CD4-positive, alpha-beta memory T cell (primary cell): ENCODE measurements at regions not wholly inside any gene's neighbourhood (a gene's known extent, or its start where the extent isn't known, plus 50 kb on each side); places are given as distances from the start of the nearest gene placed in this dataset.

ENCODE experiments used
- CTCF ChIA-PET: fragments of 350-600 bp; sonication (Branson Sonifier 250); formaldehyde crosslinking; loops from one replicate; lab custom pipeline; 2021; ENCODE audit warnings: inconsistent platforms; ENCODE audit not compliant: partially characterized antibody; lab: Charles Lee
- POLR2A ChIA-PET: fragments of 350-600 bp; sonication (Branson Sonifier 250); formaldehyde crosslinking; loops from one replicate; lab custom pipeline; 2021; ENCODE audit not compliant: partially characterized antibody; lab: Charles Lee
- DNase-seq, 5 donors: peaks; one replicate each; pipeline versions ENCODE4 v3.0.0 to v3.0.0-alpha.2; 2020 to 2022; ENCODE audit warnings: mixed read lengths in 1 of 5
- H3K27ac ChIP-seq: one replicate; pipeline ENCODE4 v1.7.0; 2013; ENCODE audit warnings: low read depth, low read length
- H3K27me3 ChIP-seq: 2 replicates; pipeline ENCODE4 v1.7.0; 2013; ENCODE audit warnings: mild to moderate bottlenecking, low read length, moderate library complexity; ENCODE audit not compliant: insufficient read depth
- H3K36me3 ChIP-seq: 2 replicates; pipeline ENCODE4 v1.7.0; 2013; ENCODE audit warnings: mild to moderate bottlenecking, low read length, moderate library complexity; ENCODE audit not compliant: insufficient read depth
- H3K4me1 ChIP-seq: 2 replicates; pipeline ENCODE4 v1.7.0; 2013; ENCODE audit warnings: mild to moderate bottlenecking, low read length, moderate library complexity; ENCODE audit not compliant: insufficient read depth
- H3K4me3 ChIP-seq, 2 donors: one replicate each; pipeline ENCODE4 v1.7.0; 2013; ENCODE audit warnings: low read length in 2 of 2, mild to moderate bottlenecking in 1 of 2
- H3K9me3 ChIP-seq, 2 donors: one replicate each; pipeline ENCODE4 v1.7.0; 2013; ENCODE audit warnings: low read length in 2 of 2, control low read depth in 1 of 2; ENCODE audit not compliant: control insufficient read depth in 1 of 2
- H3K27ac Mint-ChIP-seq, 7 donors: one replicate each; pipeline ENCODE4 v1.8.0; 2020 to 2021; ENCODE audit warnings: mixed read lengths in 7 of 7, mild to moderate bottlenecking in 6 of 7, inconsistent platforms in 3 of 7, moderate library complexity in 3 of 7
- H3K27me3 Mint-ChIP-seq, 2 donors: one replicate each; pipeline ENCODE4 v1.8.0; 2020 to 2021; ENCODE audit warnings: mixed read lengths in 2 of 2
- H3K36me3 Mint-ChIP-seq, 2 donors: one replicate each; pipeline ENCODE4 v1.8.0; 2020 to 2021; ENCODE audit warnings: mixed read lengths in 2 of 2, inconsistent platforms in 1 of 2, mild to moderate bottlenecking in 1 of 2
- H3K4me1 Mint-ChIP-seq, 4 donors: one replicate each; pipeline ENCODE4 v1.8.0; 2020 to 2021; ENCODE audit warnings: mixed read lengths in 4 of 4, mild to moderate bottlenecking in 1 of 4
- H3K4me3 Mint-ChIP-seq, 8 donors: one replicate each; pipeline ENCODE4 v1.8.0; 2020 to 2021; ENCODE audit warnings: mixed read lengths in 8 of 8, mild to moderate bottlenecking in 7 of 8, moderate library complexity in 6 of 8, inconsistent platforms in 3 of 8
- H3K9me3 Mint-ChIP-seq, 8 donors: one replicate each; pipeline ENCODE4 v1.8.0; 2020 to 2021; ENCODE audit warnings: mixed read lengths in 8 of 8, mild to moderate bottlenecking in 5 of 8, inconsistent platforms in 3 of 8, moderate library complexity in 1 of 8
- intact Hi-C: fragments of 100-400 bp; cut with micrococcal nuclease; formaldehyde crosslinking; loops from one replicate; pipeline ENCODE4 v1.15.1; 2023

DNA sequence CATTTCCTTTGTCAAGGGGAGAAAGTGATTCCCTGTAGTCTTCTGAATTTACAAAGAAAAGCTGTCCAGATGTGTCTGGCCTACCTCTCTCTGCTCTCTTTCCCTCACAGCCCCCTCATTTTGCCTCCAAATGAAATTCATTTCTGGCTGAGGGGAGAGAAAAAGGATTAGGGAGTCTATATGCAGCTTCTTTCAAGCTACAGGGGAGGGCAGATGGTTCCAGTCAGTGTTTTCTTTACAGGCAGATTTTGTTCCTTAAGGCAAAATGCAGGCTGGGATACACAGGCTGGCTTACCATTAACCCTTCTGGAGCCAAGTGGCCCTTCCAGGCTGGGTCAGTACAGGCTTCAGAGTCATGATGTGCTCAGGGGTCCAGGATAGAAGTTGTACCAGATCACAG, 198.1 kb upstream of the USP24 start:
- Mint-ChIP-seq H3K4me1 (no peaks in the 10 kb centered on the region), H3K27ac (no peak overlapping the region), H3K4me3 (no peak overlapping the region), H3K36me3 (no peaks in the 10 kb centered on the region), H3K27me3 (peaks cover 16 to 17% of the 10 kb centered on the region in 2 donors), H3K9me3 (peaks cover 0 to 3% (median 0%) of the 10 kb centered on the region in 8 donors)
- CTCF ChIA-PET = no interaction called here
- DNase-seq = no peak
- intact Hi-C loops = no loop called here
- H3K27me3 ChIP-seq = no peaks in the 10 kb centered on the region
- H3K36me3 ChIP-seq = no peaks in the 10 kb centered on the region
- no peaks in the 10 kb centered on the region for H3K4me1 ChIP-seq
- H3K9me3 ChIP-seq = no peaks in the 10 kb centered on the region
- POLR2A ChIA-PET = no interaction called here
- no peak overlapping the region for H3K4me3 ChIP-seq
- H3K27ac ChIP-seq = no peak overlapping the region

DNA sequence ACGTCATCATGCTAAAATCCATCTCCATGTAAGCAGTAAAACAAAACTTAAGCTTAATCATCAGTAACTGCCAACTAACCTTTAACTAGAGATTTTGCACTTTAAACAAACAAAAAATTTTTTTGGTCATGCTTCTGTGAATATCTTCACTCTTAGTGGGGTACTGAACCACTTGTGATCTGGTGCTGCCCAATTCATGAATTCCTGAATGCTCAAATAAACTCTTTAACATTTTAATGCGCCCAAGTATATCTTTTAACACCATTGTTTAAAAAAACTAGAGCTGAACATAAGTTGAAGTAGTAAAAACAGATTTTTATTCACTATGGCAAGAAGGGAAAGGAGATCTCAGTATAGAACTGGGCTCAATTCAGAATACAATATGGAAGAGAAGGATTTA, 196.9 kb upstream of the USP24 start:
- Mint-ChIP-seq H3K36me3 (no peaks in the 10 kb centered on the region), H3K4me3 (no peak overlapping the region), H3K9me3 (peaks cover 0 to 3% (median 0%) of the 10 kb centered on the region in 8 donors), H3K4me1 (no peaks in the 10 kb centered on the region), H3K27me3 (peaks cover 9 to 14% of the 10 kb centered on the region in 2 donors), H3K27ac (no peak overlapping the region)
- Histone ChIP-seq H3K4me3 (no peak overlapping the region), H3K27ac (no peak overlapping the region), H3K27me3 (no peaks in the 10 kb centered on the region), H3K36me3 (no peaks in the 10 kb centered on the region), H3K4me1 (no peaks in the 10 kb centered on the region), H3K9me3 (no peaks in the 10 kb centered on the region)
- intact Hi-C loops = no loop called here
- POLR2A ChIA-PET = no interaction called here
- CTCF ChIA-PET = no interaction called here
- DNase-seq = no peak

DNA sequence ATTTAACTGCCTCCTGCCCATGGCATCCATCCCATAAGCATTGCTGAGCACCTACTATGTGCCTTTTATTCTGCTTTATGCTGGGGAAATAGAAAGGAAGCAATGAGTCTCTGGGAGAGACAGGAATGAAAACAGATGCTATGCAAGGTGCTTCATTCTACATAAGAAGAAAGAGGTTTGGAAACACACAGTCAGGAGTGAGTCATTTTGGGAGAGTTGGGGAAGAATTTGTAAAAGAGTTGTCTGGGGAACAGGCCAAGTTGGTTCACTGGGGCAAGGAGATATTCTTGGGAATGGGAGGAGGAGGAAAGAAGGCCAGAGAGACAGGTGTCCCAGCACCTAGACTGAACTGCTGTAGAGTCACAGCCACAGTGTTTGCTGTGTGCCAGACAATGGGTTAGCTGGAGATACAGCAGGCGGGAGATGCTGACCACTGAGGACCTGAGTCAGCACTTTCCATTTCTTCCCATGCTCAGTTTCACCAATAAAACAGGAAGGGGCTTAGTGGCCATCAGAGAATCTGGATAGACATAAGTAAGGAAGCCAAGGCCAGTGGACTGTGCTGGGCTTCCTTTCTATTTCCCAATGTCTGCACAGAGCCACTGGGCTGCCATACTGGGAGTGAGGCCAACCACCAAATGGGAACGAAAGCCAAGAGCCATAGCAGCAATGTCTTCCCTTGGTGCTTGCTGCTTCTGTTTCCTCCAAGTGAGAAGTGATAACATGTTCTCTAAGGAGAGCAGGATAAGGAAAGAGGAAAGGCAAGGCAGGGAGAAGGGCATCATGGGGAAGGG, 187.7 kb upstream of the USP24 start:
- Mint-ChIP-seq H3K36me3 (no peaks in the 10 kb centered on the region), H3K27ac (no peak overlapping the region), H3K9me3 (peaks cover 0 to 6% (median 0%) of the 10 kb centered on the region in 8 donors), H3K4me1 (no peaks in the 10 kb centered on the region), H3K27me3 (peaks cover 19 to 20% of the 10 kb centered on the region in 2 donors), H3K4me3 (no peak overlapping the region)
- Histone ChIP-seq H3K27ac (no peak overlapping the region), H3K4me3 (no peak overlapping the region), H3K4me1 (no peaks in the 10 kb centered on the region), H3K27me3 (no peaks in the 10 kb centered on the region), H3K9me3 (no peaks in the 10 kb centered on the region), H3K36me3 (no peaks in the 10 kb centered on the region)
- no peak for DNase-seq
- ChIA-PET POLR2A (no interaction called here), CTCF (interaction anchor here (1.4 kb wide), 1 partner anchor 27 kb away, joined by 3 read pairs; no protein-coding TSS in a partner anchor)
- intact Hi-C loops = no loop called here

DNA sequence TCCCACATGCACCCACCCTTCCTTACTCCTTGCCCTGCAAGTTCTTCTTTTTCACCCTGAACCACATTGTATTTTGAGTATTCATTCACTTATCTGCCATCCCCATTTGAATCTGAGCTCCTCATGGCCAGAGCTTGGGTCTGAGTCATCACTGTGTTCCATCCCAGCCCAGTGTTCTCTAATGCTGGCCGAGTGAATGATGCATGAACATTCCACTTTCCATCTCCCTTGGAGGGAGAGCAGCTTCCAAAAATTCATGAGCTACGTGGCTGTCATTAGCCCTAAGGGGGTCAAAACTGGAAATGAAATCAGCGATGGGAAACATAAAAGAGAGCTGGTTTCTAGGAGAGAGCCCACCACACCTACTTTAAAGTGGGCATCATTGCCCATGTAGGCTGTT, 187.0 kb upstream of the USP24 start:
- H3K4me1 Mint-ChIP-seq = no peaks in the 10 kb centered on the region
- no peaks in the 10 kb centered on the region for H3K9me3 ChIP-seq
- H3K36me3 Mint-ChIP-seq = no peaks in the 10 kb centered on the region
- no peak overlapping the region for H3K27ac ChIP-seq
- DNase-seq = no peak
- intact Hi-C loops = no loop called here
- peaks cover 23 to 25% of the 10 kb centered on the region in 2 donors for H3K27me3 Mint-ChIP-seq
- CTCF ChIA-PET = interaction anchor here (1.4 kb wide), 1 partner anchor 26 kb away, joined by 3 read pairs; no protein-coding TSS in a partner anchor
- no peaks in the 10 kb centered on the region for H3K27me3 ChIP-seq
- no peak overlapping the region for H3K27ac Mint-ChIP-seq
- H3K4me3 Mint-ChIP-seq = no peak overlapping the region
- peaks cover 0 to 6% (median 0%) of the 10 kb centered on the region in 8 donors for H3K9me3 Mint-ChIP-seq
- POLR2A ChIA-PET = no interaction called here
- no peaks in the 10 kb centered on the region for H3K4me1 ChIP-seq
- H3K4me3 ChIP-seq = no peak overlapping the region
- no peaks in the 10 kb centered on the region for H3K36me3 ChIP-seq

DNA sequence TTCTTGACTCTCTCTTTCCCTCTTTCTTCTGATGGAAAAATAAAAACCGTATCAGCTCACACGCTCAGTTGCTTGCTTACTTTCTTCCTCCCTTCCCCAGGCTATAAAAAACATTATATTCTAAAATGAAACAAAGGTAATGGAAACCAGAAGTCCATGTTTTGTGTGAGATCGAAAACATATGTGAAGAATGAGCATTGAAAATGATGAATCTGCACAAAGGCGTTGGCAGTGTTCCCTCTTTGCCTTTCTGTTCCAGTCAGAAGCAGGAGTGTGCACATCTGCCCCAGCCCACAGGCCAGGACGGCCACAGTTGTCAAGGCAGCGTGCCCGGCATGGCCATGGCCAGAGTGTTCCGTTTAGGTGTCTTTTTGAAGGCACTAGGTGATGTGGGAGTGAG, 185.3 kb upstream of the USP24 start:
- H3K4me3 Mint-ChIP-seq = no peak overlapping the region
- H3K9me3 ChIP-seq = no peaks in the 10 kb centered on the region
- ChIA-PET CTCF (no interaction called here), POLR2A (no interaction called here)
- H3K4me1 Mint-ChIP-seq = no peaks in the 10 kb centered on the region
- no peak overlapping the region for H3K27ac ChIP-seq
- DNase-seq = no peak
- no peaks in the 10 kb centered on the region for H3K36me3 ChIP-seq
- peaks cover 21 to 25% of the 10 kb centered on the region in 2 donors for H3K27me3 Mint-ChIP-seq
- H3K36me3 Mint-ChIP-seq = no peaks in the 10 kb centered on the region
- no peak overlapping the region for H3K27ac Mint-ChIP-seq
- intact Hi-C loops = no loop called here
- H3K27me3 ChIP-seq = no peaks in the 10 kb centered on the region
- no peak overlapping the region for H3K4me3 ChIP-seq
- peaks cover 0 to 5% (median under 1%) of the 10 kb centered on the region in 8 donors for H3K9me3 Mint-ChIP-seq
- no peaks in the 10 kb centered on the region for H3K4me1 ChIP-seq

DNA sequence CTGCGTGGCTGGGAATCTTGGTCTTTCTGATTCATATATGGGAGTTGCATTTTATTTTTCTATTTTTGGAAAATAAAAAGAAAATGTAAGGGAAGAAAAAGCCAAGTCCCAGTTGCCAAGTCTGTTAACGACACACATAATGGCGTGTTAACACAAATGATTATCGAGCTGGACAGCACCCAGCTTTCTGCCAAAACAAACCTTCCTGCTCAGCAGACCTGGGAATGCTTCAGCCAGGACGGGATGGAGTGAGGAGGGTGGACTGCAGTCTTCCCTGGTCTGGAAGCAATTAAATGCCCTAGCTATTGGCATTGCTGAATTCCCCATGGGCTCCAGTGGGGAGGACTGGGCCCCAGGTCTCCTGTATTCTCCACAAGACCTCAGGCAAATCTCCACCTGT, 184.2 kb upstream of the USP24 start:
- H3K4me1 Mint-ChIP-seq = no peaks in the 10 kb centered on the region
- no peaks in the 10 kb centered on the region for H3K36me3 Mint-ChIP-seq
- no peak overlapping the region for H3K4me3 Mint-ChIP-seq
- intact Hi-C loops = no loop called here
- ChIA-PET POLR2A (no interaction called here), CTCF (no interaction called here)
- Histone ChIP-seq H3K27me3 (no peaks in the 10 kb centered on the region), H3K27ac (no peak overlapping the region), H3K9me3 (no peaks in the 10 kb centered on the region), H3K4me1 (no peaks in the 10 kb centered on the region), H3K36me3 (no peaks in the 10 kb centered on the region), H3K4me3 (no peak overlapping the region)
- no peak overlapping the region for H3K27ac Mint-ChIP-seq
- peaks cover 21 to 25% of the 10 kb centered on the region in 2 donors for H3K27me3 Mint-ChIP-seq
- H3K9me3 Mint-ChIP-seq = peaks cover 0 to 7% (median 4%) of the 10 kb centered on the region in 8 donors
- no peak for DNase-seq

DNA sequence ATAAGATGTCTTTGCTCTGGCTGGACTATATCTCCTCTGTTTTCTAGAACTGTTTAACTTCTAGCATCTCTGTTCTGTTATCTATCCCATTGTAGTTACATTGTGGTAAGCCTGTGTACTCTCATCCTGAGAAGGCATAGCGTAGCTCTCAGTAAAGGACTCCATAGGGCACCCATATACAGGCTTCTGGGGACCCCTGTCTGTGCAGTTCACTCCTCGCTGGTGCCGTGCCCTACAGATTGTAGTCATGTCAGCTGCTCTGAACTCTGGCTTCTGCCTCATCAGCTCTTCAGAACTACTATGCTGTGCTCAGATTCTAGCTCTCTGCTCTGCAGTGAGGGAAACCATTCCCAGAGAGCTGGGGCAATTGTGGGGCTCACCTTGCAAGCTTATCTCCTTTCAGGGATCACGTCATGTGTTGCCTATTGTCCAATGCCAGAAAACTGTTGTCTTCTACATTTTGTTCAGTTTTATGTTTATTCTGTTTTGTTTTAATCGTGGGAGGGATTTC, 181.3 kb upstream of the USP24 start:
- H3K9me3 ChIP-seq = no peaks in the 10 kb centered on the region
- H3K4me1 ChIP-seq = no peaks in the 10 kb centered on the region
- no peak overlapping the region for H3K27ac ChIP-seq
- no peaks in the 10 kb centered on the region for H3K36me3 ChIP-seq
- POLR2A ChIA-PET = no interaction called here
- intact Hi-C loops = no loop called here
- Mint-ChIP-seq H3K4me3 (no peak overlapping the region), H3K4me1 (no peaks in the 10 kb centered on the region), H3K27ac (no peak overlapping the region), H3K36me3 (no peaks in the 10 kb centered on the region), H3K9me3 (peaks cover 0 to 17% (median 6%) of the 10 kb centered on the region in 8 donors), H3K27me3 (peaks cover 15 to 17% of the 10 kb centered on the region in 2 donors)
- no peaks in the 10 kb centered on the region for H3K27me3 ChIP-seq
- DNase-seq = no peak
- H3K4me3 ChIP-seq = no peak overlapping the region
- CTCF ChIA-PET = no interaction called here
